ENCODE measurements at regions not wholly inside any gene's neighbourhood (a gene's known extent, or its start where the extent isn't known, plus 50 kb on each side); places are given as distances from the start of the nearest gene placed in this dataset.
A peak's percentile ranks its signal among the peaks of the same experiment; 100 is the strongest.

DNA sequence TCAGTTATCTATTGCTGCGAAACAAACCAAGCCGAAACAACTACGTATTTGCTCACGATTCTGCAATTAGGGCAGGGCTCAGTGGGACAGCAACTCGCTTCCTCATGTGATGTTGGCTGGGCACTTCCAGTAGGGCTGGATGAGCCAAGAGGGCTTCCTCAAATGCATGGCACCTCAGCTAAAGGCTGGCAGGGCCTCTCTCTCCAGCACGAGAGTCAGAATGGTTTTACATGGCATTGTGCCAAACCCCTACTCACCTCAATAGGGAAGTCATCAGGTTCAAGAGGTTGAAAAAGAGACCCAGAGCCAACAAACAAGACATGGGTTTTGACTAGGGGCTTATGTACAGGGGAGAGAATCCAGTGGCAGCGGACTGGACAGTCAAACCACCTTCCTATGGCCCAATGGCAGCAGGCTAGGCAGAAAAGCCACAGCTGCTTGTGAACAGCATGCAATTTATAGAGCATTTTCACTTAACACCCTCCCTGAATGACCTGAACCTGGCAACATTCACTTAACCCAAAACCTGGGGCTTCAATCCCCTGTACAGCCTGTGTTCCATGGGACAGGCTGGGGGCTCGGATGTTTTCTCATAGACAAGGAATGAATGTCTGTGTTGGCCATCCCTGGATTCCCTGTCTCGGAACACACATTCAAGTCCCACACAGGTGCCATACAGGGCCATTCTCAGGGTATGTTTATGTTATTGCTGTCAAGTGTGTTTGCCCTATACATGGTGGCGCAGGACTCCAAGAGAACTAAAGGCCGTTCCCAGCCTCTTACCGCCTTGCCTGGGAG, 154.2 kb upstream of the NAV2 start:
- TF ChIP-seq CTCF (IDR thresholded peaks at IDR 0.05) = no peak

DNA sequence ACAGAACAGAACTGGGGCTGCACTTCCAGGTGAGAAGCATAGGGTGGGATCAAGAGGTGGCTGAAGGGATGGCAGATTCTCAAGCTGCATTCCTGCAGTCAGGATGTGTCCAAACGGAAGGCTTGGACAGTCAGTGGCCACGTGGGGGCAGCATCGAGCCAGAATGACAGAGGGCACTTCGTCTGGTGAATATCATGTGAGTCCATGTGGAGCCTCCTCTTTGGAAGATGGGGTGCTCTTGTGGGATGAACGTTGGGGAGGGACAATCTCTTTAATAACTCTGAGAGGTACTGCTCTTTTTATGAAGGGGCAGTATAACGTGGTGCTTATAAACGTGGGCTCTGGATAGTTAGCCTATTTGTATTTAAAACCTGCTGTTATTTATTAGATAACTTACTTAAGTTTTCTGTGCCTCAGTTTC, 154.9 kb upstream of the NAV2 start:
- peak; percentile 88 for TF ChIP-seq CTCF (IDR thresholded peaks at IDR 0.05)

DNA sequence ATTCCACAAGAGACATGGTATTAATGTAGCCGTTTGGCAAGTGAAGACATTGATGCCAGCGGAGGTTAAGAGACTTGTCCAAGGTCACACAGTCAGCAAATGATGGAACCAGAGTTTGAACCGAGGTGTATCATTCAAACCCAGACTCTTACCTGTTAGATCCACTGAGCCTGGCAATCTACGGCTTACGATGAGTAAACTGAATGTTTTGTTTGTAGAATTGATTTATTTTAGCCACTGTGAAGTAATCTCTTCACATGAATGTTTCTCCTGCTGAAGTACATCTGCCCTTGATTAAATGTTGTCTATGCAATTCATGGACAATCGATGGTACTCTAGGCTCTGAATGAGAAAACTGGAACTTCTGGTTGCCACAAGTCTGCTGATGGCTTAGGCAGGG, 155.5 kb upstream of the NAV2 start:
- TF ChIP-seq CTCF (IDR thresholded peaks at IDR 0.05) = no peak

DNA sequence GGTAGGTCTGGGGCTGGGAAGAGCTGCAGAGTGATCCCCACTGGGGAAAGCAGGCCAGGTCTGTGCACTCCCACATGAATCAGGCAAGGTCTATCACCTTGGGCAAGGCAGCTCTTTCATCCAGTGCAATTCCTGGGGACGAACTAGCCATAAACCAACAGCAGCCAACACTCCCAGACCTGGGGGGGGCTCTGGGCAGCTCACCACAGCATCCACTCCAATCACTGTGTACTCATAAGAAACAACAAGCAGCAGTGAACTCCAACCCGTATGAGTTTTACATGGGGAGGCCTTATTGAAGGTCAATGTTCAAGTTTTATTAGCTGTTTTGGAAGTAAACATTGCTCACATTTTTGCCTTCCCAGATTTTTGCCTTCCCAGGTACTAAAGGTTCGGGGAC, 157.4 kb upstream of the NAV2 start:
- TF ChIP-seq CTCF (IDR thresholded peaks at IDR 0.05) = no peak

DNA sequence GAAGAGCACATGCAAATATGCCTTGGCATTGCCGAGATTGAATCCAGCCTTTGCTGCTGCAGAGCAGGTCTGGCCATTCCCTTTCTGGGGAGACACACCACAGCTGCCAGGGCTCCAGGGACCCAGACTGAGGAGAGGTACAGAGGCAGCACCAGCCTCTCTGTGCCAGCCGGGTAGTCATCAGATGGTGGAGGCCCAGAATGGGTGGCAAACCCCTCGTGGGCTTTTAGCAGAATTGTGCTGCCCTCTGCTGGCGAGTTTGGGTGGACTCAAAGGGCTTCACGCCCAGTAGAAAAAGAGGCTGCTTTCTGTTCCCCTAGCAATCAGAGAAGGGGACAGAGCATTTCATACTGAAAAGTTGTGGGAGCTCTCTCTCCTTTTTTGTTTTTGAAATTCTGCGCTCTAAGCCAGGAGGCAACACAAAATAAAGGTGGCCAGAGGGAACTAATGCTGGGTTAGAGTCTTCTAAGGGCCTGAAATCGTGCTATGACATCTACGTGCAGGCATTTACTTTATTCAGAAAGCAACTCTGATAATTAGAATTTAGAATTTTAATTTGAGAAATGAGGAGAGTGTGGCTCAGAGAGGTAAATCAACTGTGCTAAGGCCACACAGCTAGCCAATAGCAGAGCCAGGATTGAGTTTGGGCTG, 158.8 kb upstream of the NAV2 start:
- peak; percentile 82 for TF ChIP-seq CTCF (IDR thresholded peaks at IDR 0.05)

GRCh38 chr11:19552656-19553260, 159.9 kb upstream of the NAV2 start:
- TF ChIP-seq CTCF (IDR thresholded peaks at IDR 0.05) = no peak

- no peak for TF ChIP-seq CTCF (IDR thresholded peaks at IDR 0.05)
These were observed 160.5 kb upstream of the NAV2 start for GRCh38 chr11:19552161-19552560.

Measured in LNCAP (cell line).